ENCODE measurements at regions not wholly inside any gene's neighbourhood (a gene's known extent, or its start where the extent isn't known, plus 50 kb on each side); places are given as distances from the start of the nearest gene placed in this dataset.

- Histone ChIP-seq H3K4me1 (ENCODE audit: insufficient read depth, low read length, poor library complexity, severe bottlenecking) (no peaks in the 10 kb centered on the region), H3K36me3 (ENCODE audit: insufficient read depth, low read length) (no peaks in the 10 kb centered on the region), H3K9ac (ENCODE audit: low read depth, low read length, poor library complexity, severe bottlenecking) (no peak overlapping the region), H3F3A (ENCODE audit: low read depth) (no peaks in the 10 kb centered on the region), H2AFZ (ENCODE audit: low read length) (no peak overlapping the region), H3K9me3 (ENCODE audit: insufficient read depth, low read depth, low read length) (no peaks in the 10 kb centered on the region), H3K9me2 (replicated peaks; ENCODE audit: low read depth, low read length) (no peaks in the 10 kb centered on the region), H3K79me2 (ENCODE audit: insufficient read depth, low read length) (no peaks in the 10 kb centered on the region), H3K4me3 (ENCODE audit: low read length, poor library complexity, severe bottlenecking) (no peak overlapping the region), H3K4me2 (ENCODE audit: low read depth, low read length, poor library complexity, severe bottlenecking) (no peak overlapping the region), H4K20me1 (ENCODE audit: insufficient read depth, low read length, poor library complexity, severe bottlenecking) (no peaks in the 10 kb centered on the region), H3K27me3 (ENCODE audit: insufficient read depth, low read length, poor library complexity, severe bottlenecking) (no peaks in the 10 kb centered on the region)
- TF ChIP-seq EZH2phosphoT487 (IDR thresholded peaks at IDR 0.05; ENCODE audit: borderline replicate concordance): no peak
- no peak for TF ChIP-seq CTCF (conservative IDR thresholded peaks at IDR 0.05; ENCODE audit: low read length)
Observed at GRCh38 chr11:129290966-129291365, 84.7 kb upstream of the BARX2 start.

GRCh38 chr11:129289350-129290040 lies 86.2 kb upstream of the BARX2 start:
- no peaks in the 10 kb centered on the region for H4K20me1 ChIP-seq (ENCODE audit: insufficient read depth, low read length, poor library complexity, severe bottlenecking)
- no peaks in the 10 kb centered on the region for H3F3A ChIP-seq (ENCODE audit: low read depth)
- no peaks in the 10 kb centered on the region for H3K4me1 ChIP-seq (ENCODE audit: insufficient read depth, low read length, poor library complexity, severe bottlenecking)
- H3K9me3 ChIP-seq (ENCODE audit: insufficient read depth, low read depth, low read length): no peaks in the 10 kb centered on the region
- H3K4me2 ChIP-seq (ENCODE audit: low read depth, low read length, poor library complexity, severe bottlenecking): no peak overlapping the region
- no peaks in the 10 kb centered on the region for H3K79me2 ChIP-seq (ENCODE audit: insufficient read depth, low read length)
- no peaks in the 10 kb centered on the region for H3K9me2 ChIP-seq (replicated peaks; ENCODE audit: low read depth, low read length)
- TF ChIP-seq EZH2phosphoT487 (IDR thresholded peaks at IDR 0.05; ENCODE audit: borderline replicate concordance) (no peak), CTCF (conservative IDR thresholded peaks at IDR 0.05; ENCODE audit: low read length) (no peak)
- no peak overlapping the region for H3K4me3 ChIP-seq (ENCODE audit: low read length, poor library complexity, severe bottlenecking)
- H3K9ac ChIP-seq (ENCODE audit: low read depth, low read length, poor library complexity, severe bottlenecking): no peak overlapping the region
- H3K27me3 ChIP-seq (ENCODE audit: insufficient read depth, low read length, poor library complexity, severe bottlenecking): no peaks in the 10 kb centered on the region
- no peaks in the 10 kb centered on the region for H3K36me3 ChIP-seq (ENCODE audit: insufficient read depth, low read length)
- no peak overlapping the region for H2AFZ ChIP-seq (ENCODE audit: low read length)

- no peaks in the 10 kb centered on the region for H3F3A ChIP-seq (ENCODE audit: low read depth)
- TF ChIP-seq CTCF (conservative IDR thresholded peaks at IDR 0.05; ENCODE audit: low read length): no peak
- no peak for TF ChIP-seq EZH2phosphoT487 (IDR thresholded peaks at IDR 0.05; ENCODE audit: borderline replicate concordance)
- no peaks in the 10 kb centered on the region for H3K36me3 ChIP-seq (ENCODE audit: insufficient read depth, low read length)
- H3K9me2 ChIP-seq (replicated peaks; ENCODE audit: low read depth, low read length): no peaks in the 10 kb centered on the region
- no peak overlapping the region for H2AFZ ChIP-seq (ENCODE audit: low read length)
- no peak overlapping the region for H3K4me2 ChIP-seq (ENCODE audit: low read depth, low read length, poor library complexity, severe bottlenecking)
- H3K9me3 ChIP-seq (ENCODE audit: insufficient read depth, low read depth, low read length): no peaks in the 10 kb centered on the region
- H4K20me1 ChIP-seq (ENCODE audit: insufficient read depth, low read length, poor library complexity, severe bottlenecking): no peaks in the 10 kb centered on the region
- H3K4me3 ChIP-seq (ENCODE audit: low read length, poor library complexity, severe bottlenecking): no peak overlapping the region
- H3K27me3 ChIP-seq (ENCODE audit: insufficient read depth, low read length, poor library complexity, severe bottlenecking): no peaks in the 10 kb centered on the region
- no peaks in the 10 kb centered on the region for H3K79me2 ChIP-seq (ENCODE audit: insufficient read depth, low read length)
- no peak overlapping the region for H3K9ac ChIP-seq (ENCODE audit: low read depth, low read length, poor library complexity, severe bottlenecking)
- peaks cover 4% of the 10 kb centered on the region for H3K4me1 ChIP-seq (ENCODE audit: insufficient read depth, low read length, poor library complexity, severe bottlenecking)
Observed at GRCh38 chr11:129287920-129288319, 87.7 kb upstream of the BARX2 start.
